HG02885 (cell line): ENCODE measurements at regions not wholly inside any gene's neighbourhood (a gene's known extent, or its start where the extent isn't known, plus 50 kb on each side); places are given as distances from the start of the nearest gene placed in this dataset.
"Not testable (repeated sequence)": the region's sequence is repeated elsewhere in the genome, so short reads cannot be mapped to it uniquely, and the experiment has no call there.

Experiments
- ATAC-seq: cut with Tn5 transposase; IDR thresholded peaks from one replicate; pipeline ENCODE4 v1.9.1; 2021; ENCODE audit warnings: mild to moderate bottlenecking; ENCODE audit not compliant: unreplicated experiment, poor library complexity

DNA sequence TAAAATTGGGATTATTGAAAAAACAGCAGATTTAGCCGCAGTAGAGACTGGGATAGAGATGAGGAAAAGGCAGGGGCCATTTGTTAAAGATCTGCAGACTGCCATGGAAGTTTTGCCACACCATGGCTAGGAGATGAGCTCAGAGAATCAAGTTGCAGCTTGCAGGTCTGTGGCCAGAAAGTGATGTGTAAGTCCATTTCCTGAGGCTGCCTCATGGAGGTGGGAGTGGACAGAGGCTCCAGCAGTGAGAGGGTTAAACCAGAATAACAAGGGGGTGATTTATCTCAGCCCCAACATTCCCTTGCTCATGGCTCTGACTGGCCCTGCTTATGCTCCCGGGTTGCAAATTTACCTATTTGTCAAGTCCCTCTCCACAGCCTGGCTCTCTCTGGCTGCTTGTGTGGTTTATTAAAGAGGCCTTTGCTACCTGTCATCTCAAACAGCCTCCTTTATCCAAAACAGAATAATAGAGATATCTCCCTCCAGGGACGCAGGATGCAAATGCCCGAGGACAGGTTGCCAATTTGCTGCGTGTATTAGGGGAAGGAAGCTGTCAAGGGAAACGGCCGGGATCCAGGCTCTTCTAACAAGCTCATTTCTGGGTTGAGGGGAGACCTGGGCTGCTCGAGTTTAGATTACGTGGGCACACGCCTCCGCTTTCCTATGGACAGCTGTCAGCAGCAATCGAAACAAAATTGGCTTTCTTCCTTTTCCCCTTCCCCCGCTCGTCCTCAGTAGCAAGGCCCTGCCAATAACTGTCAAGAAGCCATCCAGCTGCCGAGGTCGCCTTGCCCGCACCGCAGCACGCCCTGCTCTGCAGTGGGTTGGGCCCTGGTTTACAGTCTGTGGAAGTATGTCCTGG is 72.8 kb upstream of the PITX1 start:
- ATAC-seq: no peak

- no peak for ATAC-seq
Measured at GRCh38 chr5:135106136-135106535, 72.1 kb upstream of the PITX1 start.

GRCh38 chr5:135105105-135105484 is 71.1 kb upstream of the PITX1 start:
- ATAC-seq: no peak

- ATAC-seq: no peak
Measured at GRCh38 chr5:135103575-135103853, 69.5 kb upstream of the PITX1 start.

DNA sequence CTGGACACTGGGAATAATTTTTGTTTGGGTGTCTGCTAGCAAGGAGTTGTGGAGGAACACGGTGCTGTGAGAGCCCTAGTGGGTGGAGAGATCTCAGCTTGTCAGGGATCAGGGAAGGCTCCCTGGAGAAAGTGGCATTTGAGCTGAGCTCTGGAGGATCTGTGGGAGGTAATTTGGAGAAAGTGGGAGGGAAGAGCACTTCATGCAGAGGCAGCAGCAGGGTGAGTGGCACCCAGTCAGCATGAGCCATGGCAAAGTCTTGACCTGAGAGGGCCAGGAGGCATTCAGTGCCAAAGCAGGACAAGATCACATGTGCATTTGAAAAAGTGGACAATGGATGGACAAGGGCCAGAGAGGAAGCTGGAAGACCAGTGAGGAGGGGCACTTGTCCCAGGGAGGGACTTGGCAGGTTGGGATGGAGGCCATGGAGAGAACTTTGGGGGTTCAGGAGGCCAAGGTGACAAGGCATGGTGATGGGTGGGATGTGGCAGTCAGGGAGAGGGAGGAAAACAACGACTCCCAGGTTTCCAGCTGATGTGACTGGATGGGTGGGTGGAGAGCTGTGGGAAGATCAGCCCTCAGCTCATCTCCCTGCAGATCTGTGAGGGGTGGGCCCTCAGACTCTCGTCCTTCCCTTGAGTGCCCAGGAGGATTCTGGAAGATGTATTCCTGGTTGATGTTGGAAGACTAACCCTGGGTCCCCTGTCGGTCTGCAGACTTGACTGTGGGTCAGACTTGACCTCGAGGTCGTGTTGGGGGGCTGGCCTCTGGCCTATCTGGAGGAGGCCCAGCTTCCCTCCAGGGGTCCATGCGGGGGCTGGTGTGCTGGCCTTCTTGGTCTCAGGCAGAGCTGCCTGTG is 68.9 kb upstream of the PITX1 start:
- no peak for ATAC-seq

- no peak for ATAC-seq
Measured at GRCh38 chr5:135100431-135100830, 66.4 kb upstream of the PITX1 start.

GRCh38 chr5:135100011-135100410 is 66.0 kb upstream of the PITX1 start:
- ATAC-seq: no peak

- no peak for ATAC-seq
Measured at GRCh38 chr5:135097390-135097789, 63.4 kb upstream of the PITX1 start.

- ATAC-seq: no peak
Measured at GRCh38 chr5:135095871-135096270, 61.8 kb upstream of the PITX1 start.

- ATAC-seq: no peak
Measured at GRCh38 chr5:135095052-135095715, 61.2 kb upstream of the PITX1 start.

- no peak for ATAC-seq
Measured at GRCh38 chr5:135094339-135095051, 60.5 kb upstream of the PITX1 start.

GRCh38 chr5:135093483-135093882 is 59.5 kb upstream of the PITX1 start:
- not testable (repeated sequence) for ATAC-seq

DNA sequence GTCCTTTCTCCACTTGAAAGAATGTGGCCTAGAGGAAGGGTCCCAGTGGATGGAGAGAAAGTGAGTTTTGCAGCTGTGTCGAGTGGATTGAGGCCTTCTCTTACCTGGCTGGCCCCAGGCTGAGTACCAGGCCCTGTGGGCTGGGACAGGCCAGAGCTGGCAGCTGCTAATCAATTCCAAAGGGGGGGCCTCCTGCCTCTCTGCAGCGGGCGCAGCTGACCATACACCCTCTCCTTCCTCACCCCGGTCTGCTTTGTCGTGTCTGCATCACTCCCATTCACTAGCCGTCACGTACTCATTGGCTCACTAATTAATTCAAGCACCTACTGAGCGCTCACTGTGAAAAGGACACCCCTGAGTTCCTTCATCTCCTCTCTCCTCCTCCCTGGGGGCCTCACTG is 58.4 kb upstream of the PITX1 start:
- no peak for ATAC-seq

- no peak for ATAC-seq
Measured at GRCh38 chr5:135091286-135091685, 57.3 kb upstream of the PITX1 start.

GRCh38 chr5:135089912-135090311 is 55.9 kb upstream of the PITX1 start:
- ATAC-seq: no peak

- ATAC-seq: no peak
Measured at GRCh38 chr5:135088911-135089310, 54.9 kb upstream of the PITX1 start.

DNA sequence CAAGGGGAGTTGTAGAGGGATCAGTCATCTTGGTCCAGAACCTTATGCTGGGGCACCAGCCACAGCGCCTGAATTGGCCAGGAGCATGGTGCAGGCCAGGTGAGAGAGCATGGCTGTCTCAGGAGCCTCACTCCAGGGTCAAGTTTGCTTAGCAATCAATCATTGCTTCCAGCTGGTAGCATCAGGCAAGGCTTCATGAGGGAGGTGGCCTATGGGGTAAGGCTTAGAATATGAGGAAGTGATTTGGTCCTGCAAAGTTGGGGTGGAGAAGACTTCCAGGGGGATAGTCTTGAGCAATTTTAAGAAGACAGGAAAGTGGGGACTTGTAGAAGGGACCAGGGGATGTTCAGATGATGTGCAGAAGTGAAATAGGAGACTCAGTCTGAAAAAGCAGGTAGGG is 53.9 kb upstream of the PITX1 start:
- ATAC-seq: no peak

DNA sequence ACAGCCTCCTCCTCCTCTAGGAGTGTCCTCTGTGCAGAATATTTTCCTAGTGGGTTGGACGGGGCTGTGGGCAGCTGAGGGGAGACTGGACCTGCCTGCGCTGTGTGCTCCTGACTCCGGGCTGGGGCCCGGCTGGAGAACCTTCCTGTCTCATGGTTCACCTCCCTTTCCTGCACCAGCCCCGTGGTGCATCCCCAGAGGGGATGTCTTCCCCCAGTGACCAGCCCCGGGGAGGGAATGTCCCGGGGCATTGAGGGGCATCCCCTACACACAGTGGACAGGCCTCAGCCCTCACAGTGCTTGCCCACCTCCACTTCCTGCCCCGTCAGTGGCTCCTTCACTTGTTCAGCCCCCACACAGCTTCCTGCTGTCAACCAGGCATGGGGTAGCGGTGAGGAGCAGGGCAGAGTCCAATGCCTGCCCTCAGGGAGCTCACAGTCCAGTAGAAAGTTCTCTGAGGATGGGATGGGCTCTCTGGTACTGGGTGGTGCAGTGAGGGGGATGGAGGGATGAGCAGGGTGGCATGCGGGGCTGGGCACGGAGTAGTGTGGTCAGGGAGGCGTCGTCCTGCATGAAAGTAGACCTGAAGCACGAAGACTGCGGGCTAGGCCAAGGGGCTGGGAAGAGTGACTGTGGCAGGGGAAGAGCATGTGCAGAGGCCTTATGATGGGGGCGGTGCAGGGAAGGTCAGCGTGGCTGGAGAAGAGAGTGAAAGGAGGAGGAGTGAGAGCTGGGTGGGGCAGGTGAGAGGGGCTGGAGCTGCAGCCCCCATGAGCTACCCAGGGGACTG is 52.1 kb upstream of the PITX1 start:
- no peak for ATAC-seq

GRCh38 chr5:135085133-135085935 is 51.3 kb upstream of the PITX1 start:
- no peak for ATAC-seq
